ENCODE measurements at regions not wholly inside any gene's neighbourhood (a gene's known extent, or its start where the extent isn't known, plus 50 kb on each side); places are given as distances from the start of the nearest gene placed in this dataset.

DNA sequence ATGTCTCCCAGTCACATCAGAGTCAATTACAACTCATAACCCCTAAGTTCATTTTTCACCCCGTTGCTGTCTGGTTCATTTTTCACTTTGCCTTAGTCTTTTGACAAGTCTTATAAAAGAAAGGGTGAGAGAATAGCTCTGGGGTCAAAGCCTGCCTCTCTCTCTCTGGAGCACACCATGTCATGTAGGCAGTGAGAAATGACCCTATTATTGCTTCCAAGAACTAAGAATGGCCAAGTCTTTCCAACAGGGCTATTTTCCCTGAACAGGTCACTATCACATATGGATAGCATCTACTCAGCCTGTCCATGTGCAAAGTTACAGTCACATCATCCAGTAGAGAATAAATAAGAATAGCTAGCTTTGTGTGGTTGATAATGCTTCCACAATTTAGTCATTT, 655.5 kb upstream of the LRRC4C start:
- H3K9me3 Mint-ChIP-seq = peaks cover 15% of the 10 kb centered on the region
- H3K4me3 Mint-ChIP-seq = no peak overlapping the region
- H3K27ac Mint-ChIP-seq = no peak overlapping the region
- no peaks in the 10 kb centered on the region for H3K36me3 Mint-ChIP-seq (ENCODE audit: low read depth)
- H3K27me3 Mint-ChIP-seq = no peaks in the 10 kb centered on the region
- no peak for ATAC-seq (replicated peaks)
- H3K4me1 Mint-ChIP-seq = no peaks in the 10 kb centered on the region

DNA sequence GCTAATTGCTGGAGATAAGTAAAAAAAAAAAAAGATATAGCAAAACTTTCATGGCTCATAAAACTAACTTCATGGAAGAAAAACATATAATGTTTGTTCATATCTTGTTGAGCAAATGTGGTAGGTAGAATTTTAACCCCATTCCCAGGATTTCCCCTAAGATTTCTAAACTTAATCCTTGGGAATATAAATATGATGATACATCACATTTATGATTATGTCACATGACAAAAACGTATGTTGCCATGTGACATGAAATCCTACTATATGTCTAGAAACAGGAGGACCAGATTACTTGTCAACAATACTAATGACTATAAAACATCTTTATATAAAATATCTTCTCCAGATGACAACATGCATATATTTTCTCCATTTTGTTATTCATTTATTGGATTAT, 679.0 kb upstream of the LRRC4C start:
- Mint-ChIP-seq H3K36me3 (ENCODE audit: low read depth) (no peaks in the 10 kb centered on the region), H3K9me3 (peaks cover 5% of the 10 kb centered on the region), H3K27ac (no peak overlapping the region), H3K4me3 (no peak overlapping the region), H3K4me1 (no peaks in the 10 kb centered on the region), H3K27me3 (no peaks in the 10 kb centered on the region)
- no peak for ATAC-seq (replicated peaks)

DNA sequence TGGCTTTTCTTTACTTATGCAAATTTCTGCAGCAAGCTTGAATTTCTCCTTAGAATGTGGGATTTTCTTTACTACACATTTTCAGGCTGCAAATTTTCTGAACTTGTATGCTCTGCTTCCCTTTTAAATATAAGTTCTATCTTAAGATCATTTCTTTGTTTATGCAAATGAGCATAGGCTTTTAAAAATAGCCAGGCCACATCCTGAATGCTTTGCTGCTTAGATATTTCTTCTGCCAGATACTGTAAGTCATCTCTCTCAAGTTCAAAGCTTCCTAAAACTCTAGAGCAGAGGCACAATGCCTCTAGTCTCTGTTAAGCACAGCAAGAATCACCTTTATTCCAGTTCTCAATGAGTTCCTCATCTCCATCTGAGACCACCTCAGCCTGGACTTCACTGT, 685.9 kb upstream of the LRRC4C start:
- Mint-ChIP-seq H3K36me3 (ENCODE audit: low read depth) (no peaks in the 10 kb centered on the region), H3K4me3 (no peak overlapping the region), H3K9me3 (peaks cover 16% of the 10 kb centered on the region), H3K4me1 (no peaks in the 10 kb centered on the region), H3K27ac (no peak overlapping the region), H3K27me3 (no peaks in the 10 kb centered on the region)
- ATAC-seq (replicated peaks) = no peak

GRCh38 chr11:42161886-42162285, 702.4 kb upstream of the LRRC4C start:
- no peaks in the 10 kb centered on the region for H3K36me3 Mint-ChIP-seq (ENCODE audit: low read depth)
- H3K9me3 Mint-ChIP-seq = peaks cover 13% of the 10 kb centered on the region
- H3K27me3 Mint-ChIP-seq = no peaks in the 10 kb centered on the region
- no peak overlapping the region for H3K4me3 Mint-ChIP-seq
- ATAC-seq (replicated peaks) = no peak
- no peak overlapping the region for H3K27ac Mint-ChIP-seq
- H3K4me1 Mint-ChIP-seq = no peaks in the 10 kb centered on the region

GRCh38 chr11:42169191-42169590, 709.7 kb upstream of the LRRC4C start:
- ATAC-seq (replicated peaks) = no peak
- Mint-ChIP-seq H3K36me3 (ENCODE audit: low read depth) (no peaks in the 10 kb centered on the region), H3K4me3 (no peak overlapping the region), H3K27ac (no peak overlapping the region), H3K27me3 (no peaks in the 10 kb centered on the region), H3K9me3 (peaks cover 13% of the 10 kb centered on the region), H3K4me1 (no peaks in the 10 kb centered on the region)

- peaks cover 21% of the 10 kb centered on the region for H3K9me3 Mint-ChIP-seq
- H3K27me3 Mint-ChIP-seq = no peaks in the 10 kb centered on the region
- no peak for ATAC-seq (replicated peaks)
- no peak overlapping the region for H3K4me3 Mint-ChIP-seq
- no peaks in the 10 kb centered on the region for H3K36me3 Mint-ChIP-seq (ENCODE audit: low read depth)
- no peak overlapping the region for H3K27ac Mint-ChIP-seq
- no peaks in the 10 kb centered on the region for H3K4me1 Mint-ChIP-seq
Measured at GRCh38 chr11:42170601-42171000, 711.1 kb upstream of the LRRC4C start.

DNA sequence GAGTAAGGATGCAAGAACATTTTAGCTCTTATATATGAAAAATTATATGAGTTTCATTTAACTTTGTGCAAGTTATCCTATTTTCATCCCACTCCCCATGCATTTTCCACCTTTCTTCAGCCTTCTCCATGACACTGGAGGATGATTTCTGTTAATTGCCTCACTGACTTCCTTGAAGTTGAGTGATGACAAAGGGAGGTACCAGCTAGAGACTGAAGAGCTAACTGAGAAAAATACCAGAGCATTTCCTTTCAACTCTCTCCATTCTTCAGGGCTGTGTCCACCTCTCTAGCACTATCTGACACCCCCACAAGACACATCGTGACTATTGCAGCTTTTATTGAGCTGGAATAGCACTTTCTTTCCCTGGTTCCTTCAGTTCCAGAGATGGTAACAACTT, 711.6 kb upstream of the LRRC4C start:
- H3K4me1 Mint-ChIP-seq = no peaks in the 10 kb centered on the region
- no peaks in the 10 kb centered on the region for H3K27me3 Mint-ChIP-seq
- no peak for ATAC-seq (replicated peaks)
- H3K9me3 Mint-ChIP-seq = peaks cover 21% of the 10 kb centered on the region
- H3K36me3 Mint-ChIP-seq (ENCODE audit: low read depth) = no peaks in the 10 kb centered on the region
- H3K4me3 Mint-ChIP-seq = no peak overlapping the region
- no peak overlapping the region for H3K27ac Mint-ChIP-seq

DNA sequence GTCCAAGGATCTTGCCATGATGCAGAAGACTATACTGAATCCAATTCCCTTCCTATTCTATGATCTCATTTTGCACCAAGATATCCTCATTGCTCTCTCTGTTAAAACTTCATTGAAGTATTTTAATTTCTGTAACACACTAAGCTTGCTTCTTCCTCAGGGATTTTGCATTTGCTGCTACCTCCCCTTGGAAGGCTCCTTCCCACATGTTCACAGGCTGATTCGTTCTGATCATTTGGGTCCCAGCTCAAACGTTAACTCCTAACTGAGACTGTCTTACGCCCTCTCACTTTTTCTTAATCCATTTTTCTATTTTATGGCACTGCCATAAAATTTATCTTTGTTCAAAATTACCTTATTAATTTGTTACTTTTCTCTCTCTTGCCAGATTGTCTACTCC, 713.0 kb upstream of the LRRC4C start:
- no peak overlapping the region for H3K4me3 Mint-ChIP-seq
- no peaks in the 10 kb centered on the region for H3K4me1 Mint-ChIP-seq
- no peak overlapping the region for H3K27ac Mint-ChIP-seq
- no peaks in the 10 kb centered on the region for H3K36me3 Mint-ChIP-seq (ENCODE audit: low read depth)
- no peak for ATAC-seq (replicated peaks)
- no peaks in the 10 kb centered on the region for H3K27me3 Mint-ChIP-seq
- peaks cover 21% of the 10 kb centered on the region for H3K9me3 Mint-ChIP-seq

DNA sequence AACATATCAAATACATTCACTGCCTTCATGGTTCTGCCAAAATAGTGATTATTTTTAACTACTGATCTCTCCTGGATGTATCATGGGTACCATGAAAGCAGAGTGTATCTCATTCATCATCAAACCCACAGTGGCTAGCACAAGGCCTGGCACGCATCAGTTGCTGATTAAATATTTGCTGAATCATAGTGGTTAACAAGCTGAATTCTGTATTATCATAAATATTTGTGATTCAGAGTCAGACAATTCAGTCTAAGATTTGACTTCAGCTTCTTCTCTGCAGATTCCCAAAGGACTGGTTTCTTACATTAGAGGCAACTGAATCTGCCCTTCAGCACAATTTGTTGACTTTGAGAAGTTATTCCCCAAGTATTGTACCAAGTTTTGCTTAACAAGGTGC, 715.8 kb upstream of the LRRC4C start:
- ATAC-seq (replicated peaks) = no peak
- Mint-ChIP-seq H3K9me3 (peaks cover 17% of the 10 kb centered on the region), H3K27ac (no peak overlapping the region)

DNA sequence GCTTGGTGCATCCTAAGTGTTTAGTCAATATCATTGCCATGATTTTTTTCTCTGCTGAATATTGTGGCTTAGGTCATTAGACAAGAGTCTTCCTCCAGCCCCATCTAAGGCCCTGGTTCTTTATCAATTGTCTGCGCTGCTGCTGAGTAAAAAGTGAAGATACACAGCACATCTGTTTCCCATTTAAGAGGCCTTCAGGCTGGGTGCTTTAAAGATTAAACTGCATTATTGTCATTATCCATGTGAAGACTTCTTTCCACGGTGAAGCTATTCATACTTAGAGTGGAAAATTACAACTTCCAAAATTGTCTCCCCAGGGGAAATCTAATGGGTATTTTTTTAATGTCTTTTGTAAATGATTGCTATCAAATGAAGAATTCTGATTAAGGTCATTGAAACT, 719.8 kb upstream of the LRRC4C start:
- no peak overlapping the region for H3K4me3 Mint-ChIP-seq
- no peaks in the 10 kb centered on the region for H3K4me1 Mint-ChIP-seq
- H3K27ac Mint-ChIP-seq = no peak overlapping the region
- no peaks in the 10 kb centered on the region for H3K36me3 Mint-ChIP-seq (ENCODE audit: low read depth)
- H3K9me3 Mint-ChIP-seq = peaks cover 16% of the 10 kb centered on the region
- ATAC-seq (replicated peaks) = no peak
- no peaks in the 10 kb centered on the region for H3K27me3 Mint-ChIP-seq

More for the DNA sequence above, 715.8 kb upstream of the LRRC4C start:
- Mint-ChIP-seq H3K4me1 (no peaks in the 10 kb centered on the region), H3K4me3 (no peak overlapping the region), H3K36me3 (ENCODE audit: low read depth) (no peaks in the 10 kb centered on the region), H3K27me3 (no peaks in the 10 kb centered on the region)

GRCh38 chr11:42195289-42196013, 736.0 kb upstream of the LRRC4C start:
- H3K27me3 Mint-ChIP-seq = no peaks in the 10 kb centered on the region
- H3K4me3 Mint-ChIP-seq = no peak overlapping the region
- H3K27ac Mint-ChIP-seq = no peak overlapping the region
- no peaks in the 10 kb centered on the region for H3K36me3 Mint-ChIP-seq (ENCODE audit: low read depth)
- peaks cover 28% of the 10 kb centered on the region for H3K9me3 Mint-ChIP-seq
- H3K4me1 Mint-ChIP-seq = no peaks in the 10 kb centered on the region
- no peak for ATAC-seq (replicated peaks)

DNA sequence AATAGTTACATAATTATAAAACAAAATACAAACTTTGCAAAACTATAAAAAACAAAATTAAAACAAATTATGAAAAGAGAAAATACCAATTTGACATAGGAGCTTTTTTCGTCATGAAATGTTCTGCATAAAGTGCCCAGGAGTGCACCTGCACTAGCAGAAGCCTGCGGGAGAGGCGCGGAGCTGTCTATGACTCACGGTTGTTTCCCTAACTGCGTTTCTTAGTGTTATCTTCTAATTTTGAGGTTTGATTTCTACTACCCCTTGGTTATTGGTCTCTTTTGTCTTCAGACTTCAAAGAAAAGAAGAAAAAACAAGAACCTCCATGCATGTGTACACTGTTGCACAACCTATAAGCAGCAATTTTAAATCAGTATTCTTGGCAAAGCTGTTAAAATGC, 740.9 kb upstream of the LRRC4C start:
- no peaks in the 10 kb centered on the region for H3K36me3 Mint-ChIP-seq (ENCODE audit: low read depth)
- H3K4me1 Mint-ChIP-seq = no peaks in the 10 kb centered on the region
- peaks cover 27% of the 10 kb centered on the region for H3K9me3 Mint-ChIP-seq
- H3K27me3 Mint-ChIP-seq = no peaks in the 10 kb centered on the region
- H3K27ac Mint-ChIP-seq = no peak overlapping the region
- no peak for ATAC-seq (replicated peaks)
- no peak overlapping the region for H3K4me3 Mint-ChIP-seq

GRCh38 chr11:42201603-42202148, 742.2 kb upstream of the LRRC4C start:
- no peak overlapping the region for H3K4me3 Mint-ChIP-seq
- no peak for ATAC-seq (replicated peaks)
- H3K36me3 Mint-ChIP-seq (ENCODE audit: low read depth) = no peaks in the 10 kb centered on the region
- H3K27me3 Mint-ChIP-seq = no peaks in the 10 kb centered on the region
- peaks cover 24% of the 10 kb centered on the region for H3K9me3 Mint-ChIP-seq
- H3K27ac Mint-ChIP-seq = no peak overlapping the region
- H3K4me1 Mint-ChIP-seq = no peaks in the 10 kb centered on the region

- Mint-ChIP-seq H3K27me3 (no peaks in the 10 kb centered on the region), H3K4me3 (no peak overlapping the region), H3K36me3 (ENCODE audit: low read depth) (no peaks in the 10 kb centered on the region), H3K27ac (no peak overlapping the region), H3K4me1 (no peaks in the 10 kb centered on the region), H3K9me3 (peaks cover 26% of the 10 kb centered on the region)
- ATAC-seq (replicated peaks) = no peak
Measured at GRCh38 chr11:42205518-42205917, 746.1 kb upstream of the LRRC4C start.

GRCh38 chr11:42225664-42226063, 766.2 kb upstream of the LRRC4C start:
- H3K27ac Mint-ChIP-seq = no peak overlapping the region
- ATAC-seq (replicated peaks) = no peak
- H3K9me3 Mint-ChIP-seq = peaks cover 7% of the 10 kb centered on the region
- no peaks in the 10 kb centered on the region for H3K4me1 Mint-ChIP-seq
- H3K27me3 Mint-ChIP-seq = no peaks in the 10 kb centered on the region
- no peaks in the 10 kb centered on the region for H3K36me3 Mint-ChIP-seq (ENCODE audit: low read depth)
- no peak overlapping the region for H3K4me3 Mint-ChIP-seq

GRCh38 chr11:42232673-42233072, 773.2 kb upstream of the LRRC4C start:
- H3K4me3 Mint-ChIP-seq = no peak overlapping the region

More at GRCh38 chr11:42232673-42233072, 773.2 kb upstream of the LRRC4C start:
- Mint-ChIP-seq H3K9me3 (peaks cover 18% of the 10 kb centered on the region), H3K4me1 (no peaks in the 10 kb centered on the region), H3K27me3 (no peaks in the 10 kb centered on the region), H3K36me3 (ENCODE audit: low read depth) (no peaks in the 10 kb centered on the region), H3K27ac (no peak overlapping the region)
- ATAC-seq (replicated peaks) = no peak

All from activated T-helper 17 cell treated with anti-CD3 and anti-CD28 coated beads, Interleukin-2, amount 50 U/mL, for 72 hours (primary cell).